Ishikawa (cell line): ENCODE measurements at regions not wholly inside any gene's neighbourhood (a gene's known extent, or its start where the extent isn't known, plus 50 kb on each side); places are given as distances from the start of the nearest gene placed in this dataset.

ENCODE experiments used
- CEBPB ChIP-seq: IDR thresholded peaks from 2 replicates; pipeline ENCODE4 v1.6.1; 2012
- CREB1 ChIP-seq: IDR thresholded peaks from 2 replicates; pipeline ENCODE4 v1.6.1; 2012; ENCODE audit warnings: low read depth
- EGR1 ChIP-seq: IDR thresholded peaks from 2 replicates; pipeline ENCODE4 v1.6.1; 2012
- EP300 ChIP-seq: IDR thresholded peaks from 2 replicates; pipeline ENCODE4 v1.6.1; 2012; ENCODE audit warnings: borderline replicate concordance
- FOXM1 ChIP-seq: IDR thresholded peaks from 2 replicates; pipeline ENCODE4 v1.6.1; 2012; ENCODE audit warnings: low read depth, borderline replicate concordance
- NFIC ChIP-seq: IDR thresholded peaks from 2 replicates; pipeline ENCODE4 v1.6.1; 2012
- RAD21 ChIP-seq: IDR thresholded peaks from 2 replicates; pipeline ENCODE4 v1.6.1; 2012; ENCODE audit warnings: low read depth
- TAF1 ChIP-seq: IDR thresholded peaks from 2 replicates; pipeline ENCODE4 v1.6.1; 2012; ENCODE audit warnings: low read depth, mild to moderate bottlenecking
- TCF12 ChIP-seq: IDR thresholded peaks from 2 replicates; pipeline ENCODE4 v1.6.1; 2012; ENCODE audit warnings: low read depth
- TEAD4 ChIP-seq: IDR thresholded peaks from 2 replicates; pipeline ENCODE4 v1.6.1; 2012
- YY1 ChIP-seq: IDR thresholded peaks from 2 replicates; pipeline ENCODE4 v1.6.1; 2012; ENCODE audit warnings: low read depth
- ZBTB7A ChIP-seq: IDR thresholded peaks from 2 replicates; pipeline ENCODE4 v1.6.1; 2012; ENCODE audit warnings: low read depth
- TF ChIP-seq, protein P1 (sequence below): IDR thresholded peaks from 2 replicates; pipeline ENCODE4 v1.6.1; 2012
- TF ChIP-seq, protein P2 (sequence below): IDR thresholded peaks from 2 replicates; pipeline ENCODE4 v1.6.1; 2012
- TF ChIP-seq, protein P3 (sequence below): IDR thresholded peaks from 2 replicates; pipeline ENCODE4 v1.6.1; 2012; ENCODE audit warnings: low read depth, mild to moderate bottlenecking

DNA sequence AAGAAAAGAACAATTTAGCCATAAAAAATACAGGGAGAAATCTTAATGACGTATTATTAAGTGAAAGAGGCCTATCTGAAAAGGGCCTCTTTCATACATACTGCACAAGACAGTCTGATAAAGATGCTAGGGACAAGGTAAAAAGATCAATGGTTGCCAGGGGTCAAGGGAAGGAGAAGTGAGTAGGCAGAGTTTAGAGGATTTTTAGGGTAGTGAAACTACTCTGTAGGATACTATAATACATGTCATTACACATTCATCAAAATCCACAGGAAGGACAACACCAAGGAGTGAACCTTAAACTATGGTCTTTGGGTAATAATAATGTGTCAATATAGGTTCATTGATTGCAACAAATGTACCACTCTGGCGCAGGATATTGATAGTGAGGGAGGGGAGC is 289.3 kb downstream of the FSIP2 start:
- TF ChIP-seq FOXM1 (no peak), ZBTB7A (no peak), EP300 (no peak), TEAD4 (no peak), TAF1 (no peak), YY1 (no peak), TCF12 (no peak), RAD21 (no peak), EGR1 (no peak), NFIC (no peak), CEBPB (no peak), CREB1 (no peak)
- TF ChIP-seq, protein P1, sequence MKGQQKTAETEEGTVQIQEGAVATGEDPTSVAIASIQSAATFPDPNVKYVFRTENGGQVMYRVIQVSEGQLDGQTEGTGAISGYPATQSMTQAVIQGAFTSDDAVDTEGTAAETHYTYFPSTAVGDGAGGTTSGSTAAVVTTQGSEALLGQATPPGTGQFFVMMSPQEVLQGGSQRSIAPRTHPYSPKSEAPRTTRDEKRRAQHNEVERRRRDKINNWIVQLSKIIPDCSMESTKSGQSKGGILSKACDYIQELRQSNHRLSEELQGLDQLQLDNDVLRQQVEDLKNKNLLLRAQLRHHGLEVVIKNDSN: no peak
- TF ChIP-seq, protein P2, sequence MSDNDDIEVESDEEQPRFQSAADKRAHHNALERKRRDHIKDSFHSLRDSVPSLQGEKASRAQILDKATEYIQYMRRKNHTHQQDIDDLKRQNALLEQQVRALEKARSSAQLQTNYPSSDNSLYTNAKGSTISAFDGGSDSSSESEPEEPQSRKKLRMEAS: no peak
- TF ChIP-seq, protein P3, sequence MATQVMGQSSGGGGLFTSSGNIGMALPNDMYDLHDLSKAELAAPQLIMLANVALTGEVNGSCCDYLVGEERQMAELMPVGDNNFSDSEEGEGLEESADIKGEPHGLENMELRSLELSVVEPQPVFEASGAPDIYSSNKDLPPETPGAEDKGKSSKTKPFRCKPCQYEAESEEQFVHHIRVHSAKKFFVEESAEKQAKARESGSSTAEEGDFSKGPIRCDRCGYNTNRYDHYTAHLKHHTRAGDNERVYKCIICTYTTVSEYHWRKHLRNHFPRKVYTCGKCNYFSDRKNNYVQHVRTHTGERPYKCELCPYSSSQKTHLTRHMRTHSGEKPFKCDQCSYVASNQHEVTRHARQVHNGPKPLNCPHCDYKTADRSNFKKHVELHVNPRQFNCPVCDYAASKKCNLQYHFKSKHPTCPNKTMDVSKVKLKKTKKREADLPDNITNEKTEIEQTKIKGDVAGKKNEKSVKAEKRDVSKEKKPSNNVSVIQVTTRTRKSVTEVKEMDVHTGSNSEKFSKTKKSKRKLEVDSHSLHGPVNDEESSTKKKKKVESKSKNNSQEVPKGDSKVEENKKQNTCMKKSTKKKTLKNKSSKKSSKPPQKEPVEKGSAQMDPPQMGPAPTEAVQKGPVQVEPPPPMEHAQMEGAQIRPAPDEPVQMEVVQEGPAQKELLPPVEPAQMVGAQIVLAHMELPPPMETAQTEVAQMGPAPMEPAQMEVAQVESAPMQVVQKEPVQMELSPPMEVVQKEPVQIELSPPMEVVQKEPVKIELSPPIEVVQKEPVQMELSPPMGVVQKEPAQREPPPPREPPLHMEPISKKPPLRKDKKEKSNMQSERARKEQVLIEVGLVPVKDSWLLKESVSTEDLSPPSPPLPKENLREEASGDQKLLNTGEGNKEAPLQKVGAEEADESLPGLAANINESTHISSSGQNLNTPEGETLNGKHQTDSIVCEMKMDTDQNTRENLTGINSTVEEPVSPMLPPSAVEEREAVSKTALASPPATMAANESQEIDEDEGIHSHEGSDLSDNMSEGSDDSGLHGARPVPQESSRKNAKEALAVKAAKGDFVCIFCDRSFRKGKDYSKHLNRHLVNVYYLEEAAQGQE: no peak

DNA sequence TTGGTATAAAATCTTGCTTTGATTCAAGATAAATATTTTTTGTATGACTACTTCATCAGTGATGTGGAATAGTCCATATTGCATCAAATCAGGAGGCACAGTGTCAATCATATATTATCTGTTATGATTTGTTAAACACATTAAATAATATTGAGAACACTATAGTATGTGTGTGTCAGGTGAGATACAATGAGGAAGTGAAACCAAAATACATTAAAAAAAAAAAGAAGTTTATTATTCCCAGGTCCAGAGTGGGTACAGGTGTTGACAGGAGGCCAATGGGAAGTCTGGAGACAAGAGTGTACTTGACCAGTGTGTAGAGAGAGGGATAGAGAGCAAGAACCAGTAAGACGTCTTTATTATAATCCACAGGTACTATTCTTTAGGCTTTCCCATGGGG is 292.6 kb downstream of the FSIP2 start:
- TF ChIP-seq, protein P3: no peak
- TF ChIP-seq EGR1: no peak
- no peak for TF ChIP-seq ZBTB7A
- no peak for TF ChIP-seq FOXM1
- TF ChIP-seq, protein P2: no peak
- TF ChIP-seq, protein P1: no peak
- TF ChIP-seq CREB1: no peak
- no peak for TF ChIP-seq EP300
- TF ChIP-seq TEAD4: no peak
- no peak for TF ChIP-seq NFIC

DNA sequence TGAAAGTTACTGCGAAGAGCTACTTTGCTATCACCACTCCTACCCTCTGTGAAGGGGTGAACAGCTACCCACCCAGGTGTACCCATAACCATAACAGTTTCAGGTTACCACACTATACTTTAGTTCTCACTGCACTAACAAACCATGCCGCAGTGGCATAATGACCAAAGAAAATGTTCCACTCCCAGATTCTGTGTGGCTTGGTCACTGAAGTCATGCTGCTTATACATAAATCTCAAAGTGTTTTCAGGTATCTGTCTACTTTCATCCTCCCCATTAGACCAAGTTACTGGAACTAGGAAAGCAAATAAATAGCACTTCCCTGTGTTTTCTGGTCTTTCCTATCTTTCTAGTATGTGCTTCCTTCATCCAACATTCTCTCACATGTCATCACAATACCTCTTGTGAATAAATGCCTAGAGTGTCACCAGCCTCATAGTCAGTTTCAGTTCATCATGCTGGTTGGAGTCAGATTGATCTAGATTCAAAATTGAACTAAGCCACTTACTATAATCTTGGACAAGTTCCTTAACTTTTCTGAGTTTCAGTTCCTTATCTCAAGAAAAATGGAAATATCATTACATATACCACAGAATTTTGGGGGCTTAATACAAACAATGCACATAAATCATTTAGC is 293.6 kb downstream of the FSIP2 start:
- no peak for TF ChIP-seq CEBPB
- TF ChIP-seq FOXM1: no peak
- TF ChIP-seq EP300: no peak
- no peak for TF ChIP-seq ZBTB7A
- TF ChIP-seq RAD21: no peak
- TF ChIP-seq YY1: no peak
- TF ChIP-seq EGR1: no peak
- TF ChIP-seq, protein P1: no peak
- TF ChIP-seq, protein P3: no peak
- TF ChIP-seq NFIC: no peak
- TF ChIP-seq, protein P2: no peak
- no peak for TF ChIP-seq TAF1
- no peak for TF ChIP-seq TEAD4
- TF ChIP-seq TCF12: no peak
- TF ChIP-seq CREB1: no peak
